Neural cell (in vitro differentiated cells): ENCODE measurements at regions not wholly inside any gene's neighbourhood (a gene's known extent, or its start where the extent isn't known, plus 50 kb on each side); places are given as distances from the start of the nearest gene placed in this dataset.

Experiments
- H2AFZ ChIP-seq: fragments of 200-600, 300-800 bp; sonication (generic), shearing (Covaris generic); 2 replicates; pipeline ENCODE4 v1.6.0; 2014; ENCODE audit warnings: low read depth, mild to moderate bottlenecking, antibody characterized with exemption, low read length, moderate library complexity
- H3F3A ChIP-seq: fragments of 200-600 bp; shearing (Covaris generic); 2 replicates; pipeline ENCODE4 v1.6.1; 2016; ENCODE audit warnings: mild to moderate bottlenecking, moderate library complexity, mixed read lengths, antibody characterized with exemption, low read length; ENCODE audit not compliant: insufficient read depth, poor library complexity, severe bottlenecking
- H3K27ac ChIP-seq: fragments of 200-600, 300-800 bp; sonication (generic), shearing (Covaris generic); 2 replicates; pipeline ENCODE4 v1.5.1; 2014; ENCODE audit warnings: mild to moderate bottlenecking, low read length, moderate library complexity
- H3K27me3 ChIP-seq: fragments of 300-800, 200-600 bp; sonication (generic), shearing (Covaris generic); 2 replicates; pipeline ENCODE4 v1.6.0; 2014; ENCODE audit warnings: mild to moderate bottlenecking, low read depth, low read length, moderate library complexity; ENCODE audit not compliant: insufficient read depth
- H3K36me3 ChIP-seq: fragments of 300-800, 200-600 bp; sonication (generic), shearing (Covaris generic); 2 replicates; pipeline ENCODE4 v1.5.1; 2014; ENCODE audit warnings: mild to moderate bottlenecking, antibody characterized with exemption, low read length, moderate library complexity; ENCODE audit not compliant: insufficient read depth
- H3K4me2 ChIP-seq: fragments of 300-800, 200-600 bp; sonication (generic), shearing (Covaris generic); 2 replicates; pipeline ENCODE4 v1.6.0; 2014; ENCODE audit warnings: mild to moderate bottlenecking, low read length
- H3K4me3 ChIP-seq: fragments of 300-800, 200-600 bp; sonication (generic), shearing (Covaris generic); 2 replicates; pipeline ENCODE4 v1.5.1; 2014; ENCODE audit warnings: mild to moderate bottlenecking, low read length, moderate library complexity
- H3K79me2 ChIP-seq: fragments of 200-600 bp; shearing (Covaris generic); replicated peaks from 2 replicates; pipeline ENCODE4 v1.6.0; 2014; ENCODE audit warnings: mild to moderate bottlenecking, low read length, moderate library complexity; ENCODE audit not compliant: insufficient read depth
- H3K9ac ChIP-seq: fragments of 300-800, 200-600 bp; sonication (generic), shearing (Covaris generic); 2 replicates; pipeline ENCODE4 v1.6.1; 2016; ENCODE audit warnings: mild to moderate bottlenecking, low read length, mixed read lengths
- H3K9me2 ChIP-seq: fragments of 200-600 bp; shearing (Covaris generic); 2 replicates; pipeline ENCODE4 v1.6.1; 2016; ENCODE audit warnings: mild to moderate bottlenecking, low read length, mixed read lengths; ENCODE audit not compliant: insufficient read depth
- H3K9me3 ChIP-seq: fragments of 200-600, 300-800 bp; sonication (generic), shearing (Covaris generic); 2 replicates; pipeline ENCODE4 v1.6.1; 2016; ENCODE audit warnings: mild to moderate bottlenecking, mixed run types, low read length, moderate library complexity, mixed read lengths
- H4K20me1 ChIP-seq: fragments of 200-600 bp; shearing (Covaris generic); 2 replicates; pipeline ENCODE4 v1.6.1; 2016; ENCODE audit warnings: mild to moderate bottlenecking, mixed run types; ENCODE audit not compliant: insufficient read depth
- EP300 ChIP-seq: fragments of 450-650 bp; conservative IDR thresholded peaks from 2 replicates; pipeline ENCODE4 v1.6.1; 2014; ENCODE audit warnings: antibody characterized with exemption, mild to moderate bottlenecking, moderate library complexity; ENCODE audit not compliant: poor library complexity, severe bottlenecking
- EZH2 ChIP-seq: fragments of 200-600, 300-800 bp; shearing (Covaris generic), sonication (generic); IDR thresholded peaks from 2 replicates; pipeline ENCODE4 v1.6.1; 2014; ENCODE audit warnings: antibody characterized with exemption, low read length, borderline replicate concordance, mild to moderate bottlenecking; ENCODE audit not compliant: insufficient read depth, poor library complexity, severe bottlenecking
- MXI1 ChIP-seq: fragments of 450-650 bp; conservative IDR thresholded peaks from 2 replicates; pipeline ENCODE4 v1.6.1; 2014; ENCODE audit warnings: antibody characterized with exemption, mild to moderate bottlenecking; ENCODE audit not compliant: poor library complexity, severe bottlenecking
- POLR2AphosphoS5 ChIP-seq: IDR thresholded peaks from 2 replicates; pipeline ENCODE4 v1.6.1; 2012
- RAD21 ChIP-seq: fragments of 450-650 bp; conservative IDR thresholded peaks from 2 replicates; pipeline ENCODE4 v1.6.1; 2014; ENCODE audit warnings: antibody characterized with exemption, mild to moderate bottlenecking, moderate library complexity
- REST ChIP-seq: IDR thresholded peaks from 2 replicates; pipeline ENCODE4 v1.6.1; 2012; ENCODE audit warnings: borderline replicate concordance
- SMC3 ChIP-seq: fragments of 450-650 bp; conservative IDR thresholded peaks from 2 replicates; pipeline ENCODE4 v1.6.1; 2014; ENCODE audit warnings: antibody characterized with exemption, mild to moderate bottlenecking, moderate library complexity; ENCODE audit not compliant: poor library complexity
- TAF1 ChIP-seq: IDR thresholded peaks from 2 replicates; pipeline ENCODE4 v1.6.1; 2012; ENCODE audit warnings: low read depth
- TF ChIP-seq, protein P1 (sequence below): fragments of 450-650 bp; IDR thresholded peaks from 2 replicates; pipeline ENCODE4 v1.5.1; 2014; ENCODE audit warnings: antibody characterized with exemption, mild to moderate bottlenecking, moderate library complexity; ENCODE audit not compliant: poor library complexity, severe bottlenecking

GRCh38 chr13:34064456-34065205 lies 246.7 kb downstream of the RFC3 start:
- Histone ChIP-seq H3K79me2 (no peaks in the 10 kb centered on the region), H3F3A (no peaks in the 10 kb centered on the region), H3K9me2 (no peaks in the 10 kb centered on the region), H3K27ac (no peak overlapping the region), H3K4me3 (no peak overlapping the region), H2AFZ (no peak overlapping the region), H3K36me3 (no peaks in the 10 kb centered on the region), H4K20me1 (no peaks in the 10 kb centered on the region), H3K4me2 (no peak overlapping the region), H3K27me3 (no peaks in the 10 kb centered on the region), H3K9ac (no peak overlapping the region), H3K9me3 (no peaks in the 10 kb centered on the region)
- TF ChIP-seq SMC3 (no peak), REST (no peak), TAF1 (no peak), EP300 (no peak), RAD21 (no peak), POLR2AphosphoS5 (no peak), MXI1 (no peak), EZH2 (no peak)
- TF ChIP-seq, protein P1, sequence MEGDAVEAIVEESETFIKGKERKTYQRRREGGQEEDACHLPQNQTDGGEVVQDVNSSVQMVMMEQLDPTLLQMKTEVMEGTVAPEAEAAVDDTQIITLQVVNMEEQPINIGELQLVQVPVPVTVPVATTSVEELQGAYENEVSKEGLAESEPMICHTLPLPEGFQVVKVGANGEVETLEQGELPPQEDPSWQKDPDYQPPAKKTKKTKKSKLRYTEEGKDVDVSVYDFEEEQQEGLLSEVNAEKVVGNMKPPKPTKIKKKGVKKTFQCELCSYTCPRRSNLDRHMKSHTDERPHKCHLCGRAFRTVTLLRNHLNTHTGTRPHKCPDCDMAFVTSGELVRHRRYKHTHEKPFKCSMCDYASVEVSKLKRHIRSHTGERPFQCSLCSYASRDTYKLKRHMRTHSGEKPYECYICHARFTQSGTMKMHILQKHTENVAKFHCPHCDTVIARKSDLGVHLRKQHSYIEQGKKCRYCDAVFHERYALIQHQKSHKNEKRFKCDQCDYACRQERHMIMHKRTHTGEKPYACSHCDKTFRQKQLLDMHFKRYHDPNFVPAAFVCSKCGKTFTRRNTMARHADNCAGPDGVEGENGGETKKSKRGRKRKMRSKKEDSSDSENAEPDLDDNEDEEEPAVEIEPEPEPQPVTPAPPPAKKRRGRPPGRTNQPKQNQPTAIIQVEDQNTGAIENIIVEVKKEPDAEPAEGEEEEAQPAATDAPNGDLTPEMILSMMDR: no peak

DNA sequence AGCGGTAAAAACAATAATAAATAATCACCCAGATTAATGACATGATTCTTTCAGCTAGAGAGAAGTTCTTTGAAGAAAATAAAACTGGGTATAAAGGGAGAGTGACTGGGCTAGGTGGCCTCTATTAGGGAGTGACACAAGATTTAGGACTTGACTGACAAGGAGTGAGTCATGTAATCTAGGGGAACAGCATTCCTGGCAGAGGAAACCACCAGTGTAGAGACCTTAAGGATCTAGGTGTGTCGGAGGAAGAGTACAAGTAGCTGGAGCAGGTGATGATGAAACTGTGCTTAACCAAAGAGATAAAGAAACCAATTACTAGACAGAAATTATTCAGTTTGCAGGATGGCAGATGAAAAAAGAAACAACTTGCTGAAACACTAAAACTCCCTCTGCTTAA lies 248.0 kb downstream of the RFC3 start:
- H3K4me3 ChIP-seq: no peak overlapping the region
- no peak overlapping the region for H3K4me2 ChIP-seq
- no peaks in the 10 kb centered on the region for H3K9me3 ChIP-seq
- H3F3A ChIP-seq: no peaks in the 10 kb centered on the region
- H4K20me1 ChIP-seq: no peaks in the 10 kb centered on the region
- H3K36me3 ChIP-seq: no peaks in the 10 kb centered on the region
- H3K27ac ChIP-seq: no peak overlapping the region
- no peaks in the 10 kb centered on the region for H3K9me2 ChIP-seq
- TF ChIP-seq RAD21 (no peak), REST (no peak), POLR2AphosphoS5 (no peak), TAF1 (no peak), SMC3 (no peak), EP300 (no peak), EZH2 (no peak), MXI1 (no peak)
- TF ChIP-seq, protein P1: no peak
- H3K9ac ChIP-seq: no peak overlapping the region
- no peaks in the 10 kb centered on the region for H3K27me3 ChIP-seq
- no peaks in the 10 kb centered on the region for H3K79me2 ChIP-seq
- H2AFZ ChIP-seq: no peak overlapping the region
